ENCODE measurements at regions not wholly inside any gene's neighbourhood (a gene's known extent, or its start where the extent isn't known, plus 50 kb on each side); places are given as distances from the start of the nearest gene placed in this dataset.

GRCh38 chrX:73930300-73930699, 77.8 kb upstream of the XIST start:
- no peak overlapping the region for H2BK5ac ChIP-seq (ENCODE audit: insufficient read length, low read length)
- H2AFZ ChIP-seq (ENCODE audit: low read length) = no peak overlapping the region
- H4K20me1 ChIP-seq (ENCODE audit: control insufficient read depth, insufficient read depth, insufficient read length) = no peaks in the 10 kb centered on the region
- H3K4ac ChIP-seq (ENCODE audit: low read depth, low read length) = no peak overlapping the region
- no peak overlapping the region for H2BK20ac ChIP-seq (ENCODE audit: low read depth, low read length, poor library complexity, severe bottlenecking)
- no peaks in the 10 kb centered on the region for H3K79me1 ChIP-seq (ENCODE audit: insufficient read depth, low read depth, low read length, poor library complexity, severe bottlenecking)
- H2BK15ac ChIP-seq (ENCODE audit: low read depth, low read length) = no peak overlapping the region
- no peaks in the 10 kb centered on the region for H3K27me3 ChIP-seq (ENCODE audit: insufficient read depth, low read length)
- H2BK120ac ChIP-seq (ENCODE audit: low read depth, low read length, poor library complexity, severe bottlenecking) = no peak overlapping the region
- no peak overlapping the region for H3K14ac ChIP-seq (ENCODE audit: insufficient read depth, low read length)
- H3K4me1 ChIP-seq (ENCODE audit: insufficient read depth, low read length) = no peaks in the 10 kb centered on the region
- Mint-ChIP-seq H3K4me1 (no peaks in the 10 kb centered on the region), H3K36me3 (ENCODE audit: insufficient read depth in 1 of 3, low read depth in 3 of 3) (no peaks in the 10 kb centered on the region), H3K9me3 (peaks cover 0 to 9% of the 10 kb centered on the region in 2 experiments; a peak in 4 of 5 replicates), H3K4me3 (no peak overlapping the region), H3K27me3 (ENCODE audit: low read depth) (no peaks in the 10 kb centered on the region; the same call in 1 of the 2 replicates), H3K27ac (no peak overlapping the region; a peak in 1 of 7 replicates)
- WGBS (ENCODE audit: extremely low coverage, insufficient read length, low lambda C conversion rate) = no CpG with 5 or more reads among the region's 1 CpG
- H3K79me2 ChIP-seq (ENCODE audit: insufficient read depth, low read length) = no peaks in the 10 kb centered on the region
- H3K4me2 ChIP-seq (ENCODE audit: insufficient read depth, insufficient read length, low read length) = no peak overlapping the region
- H3K18ac ChIP-seq (ENCODE audit: insufficient read length, low read depth, low read length) = no peak overlapping the region
- H2AK5ac ChIP-seq (ENCODE audit: insufficient read length, low read length) = no peak overlapping the region
- H4K8ac ChIP-seq (replicated peaks; ENCODE audit: insufficient read length, low read depth, low read length) = no peak overlapping the region
- H3T11ph ChIP-seq (ENCODE audit: low read length) = no peak overlapping the region
- no peak overlapping the region for H3K27ac ChIP-seq (ENCODE audit: insufficient read length, low read depth, low read length)
- H2BK12ac ChIP-seq (ENCODE audit: insufficient read length, low read depth, low read length) = no peak overlapping the region
- H3K23me2 ChIP-seq (ENCODE audit: insufficient read length, low read depth, low read length, poor library complexity, severe bottlenecking) = no peaks in the 10 kb centered on the region
- no peak overlapping the region for H3K56ac ChIP-seq (ENCODE audit: insufficient read length, low read depth, low read length)
- H3K9me3 ChIP-seq (ENCODE audit: control insufficient read depth, low read depth, low read length) = no peaks in the 10 kb centered on the region
- no peak overlapping the region for H3K23ac ChIP-seq (ENCODE audit: insufficient read length, low read depth, low read length)
- DNase-seq = no peak
- H4K5ac ChIP-seq (ENCODE audit: insufficient read length, low read depth, low read length) = no peak overlapping the region
- no peak overlapping the region for H3K9ac ChIP-seq (ENCODE audit: extremely low read depth, insufficient read length, low read length)
- no peak overlapping the region for H4K91ac ChIP-seq (ENCODE audit: insufficient read length, low read depth, low read length)
- no peak for TF ChIP-seq CTCF (conservative IDR thresholded peaks at IDR 0.05)

Data from H9 (cell line).